ENCODE measurements at regions not wholly inside any gene's neighbourhood (a gene's known extent, or its start where the extent isn't known, plus 50 kb on each side); places are given as distances from the start of the nearest gene placed in this dataset.

DNA sequence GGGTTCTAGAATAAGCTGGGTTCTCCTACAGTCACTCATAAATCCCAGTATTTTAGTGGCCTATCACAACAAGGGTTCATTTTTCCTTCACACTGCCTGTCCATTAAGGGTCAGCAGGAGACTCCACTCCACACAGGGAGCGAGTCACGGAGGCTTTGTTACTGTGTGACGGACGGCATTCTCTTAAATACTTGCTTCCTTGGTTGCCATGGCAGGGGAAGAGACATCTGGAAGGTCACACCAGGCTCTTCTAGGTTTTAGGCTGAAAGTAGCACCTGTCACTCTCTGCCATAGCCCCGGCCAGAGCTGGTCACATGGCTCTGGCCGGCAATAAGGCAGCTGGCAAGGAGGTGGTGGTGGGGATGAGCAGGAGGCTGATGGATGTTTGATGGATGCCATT is 89.4 kb upstream of the ANKRD34C start:
- TF ChIP-seq POLR2A (IDR thresholded peaks at IDR 0.05), result no peak
- TF ChIP-seq, protein P1, sequence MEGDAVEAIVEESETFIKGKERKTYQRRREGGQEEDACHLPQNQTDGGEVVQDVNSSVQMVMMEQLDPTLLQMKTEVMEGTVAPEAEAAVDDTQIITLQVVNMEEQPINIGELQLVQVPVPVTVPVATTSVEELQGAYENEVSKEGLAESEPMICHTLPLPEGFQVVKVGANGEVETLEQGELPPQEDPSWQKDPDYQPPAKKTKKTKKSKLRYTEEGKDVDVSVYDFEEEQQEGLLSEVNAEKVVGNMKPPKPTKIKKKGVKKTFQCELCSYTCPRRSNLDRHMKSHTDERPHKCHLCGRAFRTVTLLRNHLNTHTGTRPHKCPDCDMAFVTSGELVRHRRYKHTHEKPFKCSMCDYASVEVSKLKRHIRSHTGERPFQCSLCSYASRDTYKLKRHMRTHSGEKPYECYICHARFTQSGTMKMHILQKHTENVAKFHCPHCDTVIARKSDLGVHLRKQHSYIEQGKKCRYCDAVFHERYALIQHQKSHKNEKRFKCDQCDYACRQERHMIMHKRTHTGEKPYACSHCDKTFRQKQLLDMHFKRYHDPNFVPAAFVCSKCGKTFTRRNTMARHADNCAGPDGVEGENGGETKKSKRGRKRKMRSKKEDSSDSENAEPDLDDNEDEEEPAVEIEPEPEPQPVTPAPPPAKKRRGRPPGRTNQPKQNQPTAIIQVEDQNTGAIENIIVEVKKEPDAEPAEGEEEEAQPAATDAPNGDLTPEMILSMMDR (IDR thresholded peaks at IDR 0.05), result no peak

Measured in right lobe of liver (tissue), 4 donors.